ENCODE measurements at regions not wholly inside any gene's neighbourhood (a gene's known extent, or its start where the extent isn't known, plus 50 kb on each side); places are given as distances from the start of the nearest gene placed in this dataset.

DNA sequence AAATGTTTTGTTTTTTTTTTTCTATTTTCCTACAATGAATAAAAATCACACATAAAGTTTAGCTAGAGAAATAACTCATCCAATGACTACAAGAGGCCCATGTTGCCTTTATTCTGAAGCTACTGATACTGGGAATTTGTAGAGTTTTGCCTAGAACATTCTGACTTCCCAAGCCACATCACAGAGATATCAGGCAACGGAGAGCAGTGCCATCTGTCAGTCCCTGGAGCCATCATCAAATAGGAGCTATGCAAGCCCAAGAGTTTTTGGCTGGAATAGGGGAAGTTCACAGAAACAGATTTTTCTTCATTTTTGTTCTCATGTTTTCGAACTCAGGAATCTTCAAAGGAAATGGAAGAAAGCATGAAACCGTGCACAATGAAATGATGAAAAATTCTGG is 896.6 kb downstream of the TLE1 start:
- TF ChIP-seq, protein P1, sequence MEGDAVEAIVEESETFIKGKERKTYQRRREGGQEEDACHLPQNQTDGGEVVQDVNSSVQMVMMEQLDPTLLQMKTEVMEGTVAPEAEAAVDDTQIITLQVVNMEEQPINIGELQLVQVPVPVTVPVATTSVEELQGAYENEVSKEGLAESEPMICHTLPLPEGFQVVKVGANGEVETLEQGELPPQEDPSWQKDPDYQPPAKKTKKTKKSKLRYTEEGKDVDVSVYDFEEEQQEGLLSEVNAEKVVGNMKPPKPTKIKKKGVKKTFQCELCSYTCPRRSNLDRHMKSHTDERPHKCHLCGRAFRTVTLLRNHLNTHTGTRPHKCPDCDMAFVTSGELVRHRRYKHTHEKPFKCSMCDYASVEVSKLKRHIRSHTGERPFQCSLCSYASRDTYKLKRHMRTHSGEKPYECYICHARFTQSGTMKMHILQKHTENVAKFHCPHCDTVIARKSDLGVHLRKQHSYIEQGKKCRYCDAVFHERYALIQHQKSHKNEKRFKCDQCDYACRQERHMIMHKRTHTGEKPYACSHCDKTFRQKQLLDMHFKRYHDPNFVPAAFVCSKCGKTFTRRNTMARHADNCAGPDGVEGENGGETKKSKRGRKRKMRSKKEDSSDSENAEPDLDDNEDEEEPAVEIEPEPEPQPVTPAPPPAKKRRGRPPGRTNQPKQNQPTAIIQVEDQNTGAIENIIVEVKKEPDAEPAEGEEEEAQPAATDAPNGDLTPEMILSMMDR (IDR thresholded peaks at IDR 0.05; ENCODE audit: low read depth, low read length) = no peak
- TF ChIP-seq POLR2A (IDR thresholded peaks at IDR 0.05; ENCODE audit: extremely low read depth, insufficient read length) = no peak
